T follicular helper cell (primary cell): ENCODE measurements at regions not wholly inside any gene's neighbourhood (a gene's known extent, or its start where the extent isn't known, plus 50 kb on each side); places are given as distances from the start of the nearest gene placed in this dataset.

ENCODE experiments used
- DNase-seq: peaks from one replicate; pipeline ENCODE4 v3.0.0-alpha.2; 2020; ENCODE audit warnings: low read depth

DNA sequence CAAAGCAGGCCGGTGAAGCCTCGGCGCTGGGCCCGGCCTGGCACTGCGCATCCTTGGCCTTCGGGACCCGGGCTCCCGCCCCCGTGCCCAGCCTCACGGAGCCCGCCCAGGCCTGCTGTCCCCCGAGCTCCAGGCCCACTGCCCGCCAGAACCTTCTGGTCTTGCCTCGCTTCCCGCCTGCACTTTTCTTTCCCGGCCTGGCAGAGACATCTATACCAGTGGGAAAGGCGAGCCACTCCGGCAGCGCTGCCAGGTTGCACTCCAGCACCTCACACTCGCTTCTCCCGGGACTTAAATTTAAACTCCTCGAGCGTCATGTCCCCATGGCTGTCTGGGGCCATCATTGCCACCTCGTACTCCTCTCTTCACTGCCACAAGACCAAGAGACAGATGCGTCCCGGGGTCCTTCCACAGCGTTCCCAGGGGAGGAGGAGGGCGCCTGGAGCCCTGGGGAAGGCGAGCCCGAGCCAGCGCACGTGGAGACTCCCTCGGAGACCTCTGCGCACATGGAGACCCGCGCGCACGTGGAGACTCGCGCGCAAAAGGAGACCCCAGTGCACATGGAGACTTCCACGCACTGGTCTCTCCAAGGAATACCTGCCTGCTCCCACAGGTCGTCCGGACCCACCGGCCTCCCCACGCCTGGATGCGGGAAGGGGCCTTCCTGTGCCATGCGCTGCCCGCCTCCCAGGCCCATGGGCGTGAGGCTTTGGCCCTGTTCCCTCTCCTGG, 253.1 kb upstream of the SALL3 start:
- DNase-seq: no peak

- DNase-seq: no peak
Observed at GRCh38 chr18:78727057-78727739, 252.4 kb upstream of the SALL3 start.

- no peak for DNase-seq
Observed at GRCh38 chr18:78727877-78728783, 251.5 kb upstream of the SALL3 start.

GRCh38 chr18:78728784-78729467, 250.7 kb upstream of the SALL3 start:
- DNase-seq: no peak

GRCh38 chr18:78730546-78730945, 249.1 kb upstream of the SALL3 start:
- DNase-seq: no peak

DNA sequence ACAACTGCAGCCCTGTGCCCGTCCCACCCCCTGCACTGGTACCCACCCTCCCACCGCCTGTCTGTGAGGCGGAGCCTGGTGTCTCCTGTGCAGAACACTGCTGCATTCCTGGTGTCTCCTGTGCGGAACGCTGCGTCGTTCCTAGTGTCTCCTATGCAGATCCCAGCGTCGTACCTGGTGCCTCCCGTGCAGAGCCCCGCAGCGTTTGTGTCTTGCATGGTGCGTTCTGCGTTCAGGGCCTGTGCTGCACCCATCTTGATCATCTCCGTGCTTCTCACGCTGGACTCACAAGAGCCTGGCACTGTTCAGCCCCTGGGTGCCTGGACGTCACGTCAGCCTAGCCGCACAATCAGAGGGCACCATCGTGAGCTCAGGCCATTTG, 248.6 kb upstream of the SALL3 start:
- DNase-seq: no peak

GRCh38 chr18:78731398-78732032, 248.1 kb upstream of the SALL3 start:
- DNase-seq: no peak

DNA sequence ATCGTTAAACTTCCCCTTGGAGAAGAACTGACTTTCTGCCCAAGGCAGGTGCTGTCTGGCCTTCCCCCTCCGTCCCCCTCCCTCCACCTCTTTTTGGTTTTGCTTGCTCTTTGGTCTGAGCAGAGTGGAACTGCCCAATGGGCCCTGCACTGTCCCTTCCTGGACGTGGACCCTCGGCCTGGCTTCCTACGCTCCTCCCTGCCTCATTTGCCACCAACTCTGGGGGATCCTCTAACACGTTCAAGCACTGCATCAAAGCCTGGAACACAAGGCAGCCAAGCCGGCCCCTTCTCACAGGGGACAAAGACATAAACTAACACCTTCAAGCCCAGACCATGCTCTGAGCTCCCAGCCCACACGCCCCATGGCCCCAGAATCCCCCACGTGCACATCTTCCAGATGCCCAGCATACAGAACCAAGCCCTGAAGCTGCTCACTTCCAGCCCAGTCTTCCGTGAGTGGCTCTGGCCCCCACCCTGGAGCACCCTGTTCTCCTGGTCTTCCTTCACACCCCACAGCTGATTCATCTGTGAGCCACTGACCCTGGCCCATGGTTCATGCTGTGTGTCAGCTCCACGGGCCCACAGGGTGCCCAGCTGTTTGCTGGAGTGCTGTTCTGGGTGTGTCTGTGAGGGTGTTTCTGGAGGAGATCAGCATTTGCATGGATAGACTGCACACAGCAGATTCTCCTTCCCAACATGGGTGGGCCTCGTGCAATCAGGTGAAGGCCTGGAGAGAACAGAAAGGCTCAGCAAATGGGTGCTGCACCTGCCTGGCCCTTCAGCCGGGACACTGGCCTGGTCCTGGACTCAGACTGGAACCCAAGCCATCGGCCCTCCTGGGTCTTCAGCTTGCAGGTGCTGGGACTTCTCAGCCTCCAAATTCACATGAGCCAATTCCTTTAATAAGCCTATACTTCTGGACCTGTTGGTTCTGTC, 247.1 kb upstream of the SALL3 start:
- no peak for DNase-seq

DNA sequence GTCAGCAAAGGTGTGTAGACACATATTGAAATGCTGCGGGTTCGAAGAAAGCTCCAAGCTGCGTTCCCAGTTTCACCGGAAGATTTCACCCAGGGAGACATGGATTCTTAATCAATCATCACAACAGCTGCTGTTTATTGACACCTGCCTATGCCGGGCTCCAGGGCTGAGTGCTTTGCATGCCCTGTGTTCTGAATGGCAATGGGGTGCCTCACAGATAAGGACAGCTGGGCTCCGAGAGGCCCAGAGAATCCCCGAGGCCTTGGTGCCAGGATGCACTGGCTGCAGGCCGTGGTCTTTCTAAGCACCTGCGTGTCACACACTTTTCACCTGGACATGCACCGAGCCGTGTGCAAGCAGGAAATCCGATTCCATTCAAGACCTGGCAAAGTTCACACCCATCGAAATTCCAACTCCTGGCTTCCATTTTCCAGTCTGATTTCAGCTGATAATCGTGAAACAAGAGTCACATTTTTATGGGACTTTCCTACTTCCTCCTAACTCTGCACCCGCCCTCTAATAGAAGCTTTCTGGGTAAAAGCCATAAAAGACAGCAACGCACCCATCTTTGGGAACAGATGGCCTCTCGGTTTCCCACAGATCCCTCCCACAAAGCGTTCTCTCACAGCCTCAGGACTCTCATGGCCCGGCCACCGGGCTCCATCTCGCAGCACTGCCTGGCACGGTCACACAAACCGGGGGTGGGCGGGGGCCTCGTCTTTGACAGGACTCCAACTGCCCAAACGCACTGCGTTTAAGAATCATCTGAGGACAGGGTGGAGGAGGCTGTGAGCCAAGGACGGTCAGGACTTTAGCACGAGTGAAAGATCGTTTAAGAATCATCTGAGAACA, 245.6 kb upstream of the SALL3 start:
- DNase-seq: no peak

DNA sequence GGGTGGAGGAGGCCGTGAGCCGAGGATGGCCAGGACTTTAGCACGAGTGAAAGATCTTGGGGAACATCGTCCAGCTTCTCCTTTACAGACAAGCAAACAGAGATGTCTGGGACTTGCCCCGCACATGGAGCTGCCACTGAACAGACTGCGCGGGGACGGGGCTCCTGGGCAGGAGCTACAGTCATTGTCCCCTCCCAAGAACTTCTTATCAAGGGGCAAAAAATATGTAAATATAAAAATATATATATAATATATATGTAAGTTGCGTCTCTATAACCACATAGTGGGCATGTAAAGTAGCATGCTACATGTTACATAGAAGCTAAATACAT, 245.0 kb upstream of the SALL3 start:
- no peak for DNase-seq

DNA sequence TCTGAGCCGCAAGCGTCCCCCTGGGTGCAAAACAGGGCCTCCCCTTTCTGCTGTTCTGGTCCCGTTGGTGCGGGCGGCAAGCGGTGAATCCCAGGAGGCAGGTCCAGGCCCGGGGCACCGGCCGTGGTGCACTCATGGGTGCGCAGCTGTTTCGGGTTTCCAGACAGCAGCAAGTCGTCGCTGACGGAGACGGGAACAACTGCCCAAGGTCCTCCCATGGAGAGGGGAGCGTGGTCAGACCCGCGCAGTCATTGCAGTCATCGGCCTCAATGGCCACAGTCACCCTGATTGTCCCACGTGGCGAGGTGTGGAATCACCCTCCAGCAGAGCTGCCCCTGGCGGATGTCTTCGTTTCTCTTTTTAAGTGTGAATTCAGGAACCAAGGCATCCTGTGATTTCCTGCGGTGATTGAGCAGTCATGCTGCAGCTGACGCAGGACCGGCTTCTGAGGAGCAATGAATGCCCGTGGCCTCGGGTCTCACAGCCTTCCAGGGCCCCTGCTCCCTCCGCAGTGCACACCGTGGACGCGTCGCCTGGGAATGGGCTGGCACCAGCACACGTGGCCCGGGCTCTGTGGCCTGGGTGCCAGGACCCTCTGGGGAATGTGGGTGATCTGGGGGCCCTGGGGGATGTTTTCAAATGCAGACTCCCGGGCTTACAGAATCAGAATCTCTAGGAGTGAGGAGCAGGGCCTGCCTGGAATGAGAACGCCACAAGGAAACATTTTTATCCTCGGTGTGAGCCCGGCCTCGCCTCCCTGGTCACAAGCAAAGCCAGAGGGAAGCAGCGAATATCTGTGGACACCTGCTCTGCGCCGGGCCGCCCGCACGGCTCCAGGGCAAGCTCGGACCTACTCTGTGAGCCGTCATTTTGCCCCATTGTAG, 244.2 kb upstream of the SALL3 start:
- DNase-seq: no peak

GRCh38 chr18:78736015-78736690, 243.5 kb upstream of the SALL3 start:
- DNase-seq: no peak

DNA sequence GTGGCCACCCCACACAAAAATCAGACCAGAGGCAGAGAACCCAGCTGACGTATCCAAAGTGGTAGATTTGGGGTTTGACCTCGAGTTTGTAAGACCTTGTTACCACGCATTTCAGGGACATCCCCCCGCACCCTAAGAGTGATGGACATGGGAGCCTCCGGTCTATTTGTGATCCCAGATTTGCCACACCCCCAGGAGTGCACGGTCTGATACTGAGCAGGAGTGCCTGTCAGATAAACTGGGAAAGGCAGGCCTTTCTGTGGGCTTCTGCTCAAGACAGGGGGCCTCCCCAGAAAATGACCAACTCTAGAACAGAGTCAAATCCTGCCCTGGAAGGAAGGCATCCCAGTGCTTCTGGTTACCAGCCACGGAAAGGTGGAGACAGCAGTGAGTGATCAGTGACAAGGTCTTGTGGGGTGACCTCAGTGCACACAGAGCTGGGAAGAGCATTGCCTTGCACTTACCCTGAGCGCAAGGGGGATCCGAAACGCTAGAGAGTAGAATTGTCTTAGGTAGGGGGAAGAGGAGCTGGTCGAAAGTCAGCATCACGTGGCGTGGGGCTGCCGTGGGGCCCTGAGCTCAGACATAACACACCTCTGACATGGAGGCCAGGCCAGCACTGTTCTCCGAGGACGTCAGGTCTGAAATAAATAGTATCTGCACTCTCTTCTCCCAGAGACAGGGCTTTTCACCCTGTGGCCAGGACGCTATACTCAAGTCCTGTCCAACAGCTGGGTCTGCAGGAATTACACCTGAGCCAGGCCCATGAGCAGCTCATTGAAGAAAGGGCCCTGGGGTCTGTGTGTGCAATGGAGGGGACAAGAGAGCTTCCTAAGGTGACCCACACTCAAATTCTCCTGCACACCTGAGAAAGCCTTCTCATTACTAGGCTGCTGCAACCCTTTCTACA, 242.4 kb upstream of the SALL3 start:
- no peak for DNase-seq

DNA sequence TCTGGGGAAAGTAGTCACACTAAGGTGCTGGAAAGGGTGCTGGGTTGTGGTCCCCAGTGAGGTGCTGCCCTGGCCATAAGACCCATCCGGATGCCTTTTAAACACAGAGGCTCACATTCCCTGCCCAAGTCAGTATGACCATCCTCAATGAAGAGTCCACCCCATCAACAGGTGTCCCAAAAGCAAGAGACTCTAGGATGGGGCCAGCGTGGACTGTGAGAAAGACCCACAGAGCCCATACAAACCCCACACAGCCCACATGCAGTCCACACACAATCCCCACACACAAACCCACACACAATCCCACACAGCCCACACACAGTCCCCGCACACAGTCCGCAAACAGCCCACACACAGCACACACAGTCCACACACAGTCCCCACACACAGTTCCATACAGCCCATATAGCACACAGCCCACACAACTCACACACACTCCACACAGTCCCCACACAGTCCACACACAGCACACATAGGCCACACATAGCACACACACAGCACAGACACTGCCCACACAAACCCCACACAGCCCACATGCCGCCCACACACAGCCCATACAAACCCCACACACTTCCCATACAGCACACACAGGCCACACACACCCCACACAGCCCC, 241.4 kb upstream of the SALL3 start:
- DNase-seq: no peak

- no peak for DNase-seq
Observed at GRCh38 chr18:78739115-78739514, 240.5 kb upstream of the SALL3 start.

DNA sequence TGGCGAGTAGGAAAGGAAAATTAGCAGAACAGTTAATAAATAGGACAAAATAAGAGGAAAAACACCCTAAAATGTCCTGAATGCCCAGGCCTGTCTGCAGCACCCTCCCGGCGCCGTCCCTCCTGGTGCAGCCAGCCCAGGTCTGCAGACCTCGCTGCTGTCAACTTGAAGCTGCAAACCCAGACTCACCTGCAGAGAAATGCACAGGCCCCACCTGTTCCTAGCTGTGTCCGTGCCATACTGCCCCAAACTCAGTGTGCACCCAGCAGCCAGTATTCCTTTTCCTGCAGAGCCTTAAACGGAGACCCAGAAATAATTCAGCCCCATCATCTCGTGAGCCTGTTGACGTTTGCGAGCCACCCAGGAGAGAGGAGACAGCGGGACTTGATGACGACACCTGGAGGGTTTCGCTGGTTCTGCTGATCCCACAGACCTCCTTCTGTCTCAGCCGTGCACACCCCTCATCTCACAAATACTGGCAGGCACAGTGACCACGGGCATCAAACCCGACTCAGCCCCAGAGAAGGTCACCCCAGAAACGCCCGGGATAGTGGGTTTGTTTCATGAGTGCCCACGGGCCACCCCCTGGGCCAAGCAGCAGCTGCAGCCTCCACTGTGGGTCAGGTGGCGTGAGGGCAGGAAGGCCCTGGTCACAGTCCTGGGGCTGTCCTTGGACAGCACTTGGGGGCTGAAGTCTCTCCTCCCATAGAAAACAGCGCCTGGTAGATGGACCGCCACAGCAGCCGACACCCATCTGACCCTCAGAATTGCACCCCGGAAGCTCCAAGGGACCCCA, 239.5 kb upstream of the SALL3 start:
- DNase-seq: no peak
